ENCODE measurements at regions not wholly inside any gene's neighbourhood (a gene's known extent, or its start where the extent isn't known, plus 50 kb on each side); places are given as distances from the start of the nearest gene placed in this dataset.

DNA sequence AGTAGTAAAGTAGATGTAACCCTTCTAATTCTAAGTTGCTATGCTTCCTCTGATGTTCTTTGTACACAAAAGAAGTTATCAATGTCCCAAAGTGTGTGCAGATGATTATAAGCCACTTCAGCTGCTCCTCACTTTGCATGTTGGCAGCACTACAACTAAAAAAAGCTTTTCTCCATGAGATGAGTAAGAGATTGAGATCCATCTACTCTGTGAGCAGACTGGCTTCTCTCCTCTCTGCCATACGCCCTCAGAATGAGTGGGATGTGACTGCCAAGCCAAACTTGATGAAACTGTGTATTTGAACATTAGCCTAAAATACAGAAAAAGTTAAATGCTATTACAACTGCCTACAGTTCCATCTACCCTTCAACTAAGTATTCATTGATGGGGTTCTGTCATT, 102.9 kb upstream of the ETV1 start:
- TF ChIP-seq, protein P1, sequence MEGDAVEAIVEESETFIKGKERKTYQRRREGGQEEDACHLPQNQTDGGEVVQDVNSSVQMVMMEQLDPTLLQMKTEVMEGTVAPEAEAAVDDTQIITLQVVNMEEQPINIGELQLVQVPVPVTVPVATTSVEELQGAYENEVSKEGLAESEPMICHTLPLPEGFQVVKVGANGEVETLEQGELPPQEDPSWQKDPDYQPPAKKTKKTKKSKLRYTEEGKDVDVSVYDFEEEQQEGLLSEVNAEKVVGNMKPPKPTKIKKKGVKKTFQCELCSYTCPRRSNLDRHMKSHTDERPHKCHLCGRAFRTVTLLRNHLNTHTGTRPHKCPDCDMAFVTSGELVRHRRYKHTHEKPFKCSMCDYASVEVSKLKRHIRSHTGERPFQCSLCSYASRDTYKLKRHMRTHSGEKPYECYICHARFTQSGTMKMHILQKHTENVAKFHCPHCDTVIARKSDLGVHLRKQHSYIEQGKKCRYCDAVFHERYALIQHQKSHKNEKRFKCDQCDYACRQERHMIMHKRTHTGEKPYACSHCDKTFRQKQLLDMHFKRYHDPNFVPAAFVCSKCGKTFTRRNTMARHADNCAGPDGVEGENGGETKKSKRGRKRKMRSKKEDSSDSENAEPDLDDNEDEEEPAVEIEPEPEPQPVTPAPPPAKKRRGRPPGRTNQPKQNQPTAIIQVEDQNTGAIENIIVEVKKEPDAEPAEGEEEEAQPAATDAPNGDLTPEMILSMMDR (IDR thresholded peaks at IDR 0.05; ENCODE audit: borderline replicate concordance) = no peak
- no peak overlapping the region for H3K27ac ChIP-seq (replicated peaks)
- intact Hi-C loops (cut with micrococcal nuclease) = no loop called here

DNA sequence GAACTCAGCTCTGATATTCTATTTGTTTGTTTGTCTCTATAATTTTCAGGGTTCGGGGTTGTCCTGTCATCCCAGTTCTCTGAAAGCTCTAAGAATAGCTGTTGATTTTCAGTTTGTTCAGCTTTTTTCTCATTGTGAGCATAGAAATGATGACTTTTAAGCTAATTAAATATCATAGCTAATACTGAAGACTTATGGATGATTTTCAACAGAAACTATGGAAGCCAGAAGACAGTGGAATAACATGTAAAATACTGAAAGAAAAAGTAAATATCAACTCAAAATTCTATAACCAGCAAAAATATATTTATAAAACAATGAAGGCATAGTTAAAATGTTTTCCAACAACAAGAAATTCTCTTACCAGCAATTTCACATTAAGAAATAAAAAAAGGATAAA, 96.4 kb upstream of the ETV1 start:
- no peaks in the 10 kb centered on the region for H3K27me3 ChIP-seq (ENCODE audit: low read depth)
- no peak overlapping the region for H3K27ac ChIP-seq (replicated peaks)
- H3K4me3 ChIP-seq = no peak overlapping the region
- no peaks in the 10 kb centered on the region for H3K36me3 ChIP-seq
- H3K4me1 ChIP-seq = no peaks in the 10 kb centered on the region
- no peak for DNase-seq
- TF ChIP-seq, protein P1 (IDR thresholded peaks at IDR 0.05; ENCODE audit: borderline replicate concordance) = no peak
- intact Hi-C loops (cut with micrococcal nuclease) = no loop called here
- H3K9me3 ChIP-seq (replicated peaks) = peaks cover 33% of the 10 kb centered on the region

More for the DNA sequence above, 102.9 kb upstream of the ETV1 start:
- no peaks in the 10 kb centered on the region for H3K36me3 ChIP-seq
- no peak overlapping the region for H3K4me3 ChIP-seq
- no peaks in the 10 kb centered on the region for H3K27me3 ChIP-seq (ENCODE audit: low read depth)
- H3K9me3 ChIP-seq (replicated peaks) = no peaks in the 10 kb centered on the region
- DNase-seq = no peak
- no peaks in the 10 kb centered on the region for H3K4me1 ChIP-seq

DNA sequence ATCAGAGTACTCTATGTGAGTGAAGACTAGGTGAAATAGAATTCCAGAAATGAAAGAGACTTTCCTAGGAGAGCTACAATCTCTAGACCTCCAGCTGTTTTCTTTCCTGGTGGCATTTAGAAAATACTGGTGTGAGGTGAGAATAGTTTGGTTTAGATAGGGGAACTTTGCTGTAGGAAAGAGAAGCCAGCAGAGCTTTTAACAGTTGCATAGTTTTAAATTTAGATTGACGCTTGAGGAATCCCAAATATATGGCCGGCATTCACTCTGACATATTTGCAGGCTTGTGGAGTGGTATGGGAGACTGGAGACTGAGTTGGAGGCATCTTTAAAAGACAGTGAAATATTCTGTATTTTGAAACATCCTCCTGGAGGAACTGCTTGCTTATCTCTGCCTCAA, 94.3 kb upstream of the ETV1 start:
- Histone ChIP-seq H3K27me3 (ENCODE audit: low read depth) (no peaks in the 10 kb centered on the region), H3K27ac (replicated peaks) (no peak overlapping the region), H3K4me3 (no peak overlapping the region), H3K36me3 (no peaks in the 10 kb centered on the region), H3K4me1 (no peaks in the 10 kb centered on the region), H3K9me3 (replicated peaks) (peaks cover 33% of the 10 kb centered on the region)
- TF ChIP-seq, protein P1 (IDR thresholded peaks at IDR 0.05; ENCODE audit: borderline replicate concordance) = no peak
- DNase-seq = no peak
- intact Hi-C loops (cut with micrococcal nuclease) = no loop called here

DNA sequence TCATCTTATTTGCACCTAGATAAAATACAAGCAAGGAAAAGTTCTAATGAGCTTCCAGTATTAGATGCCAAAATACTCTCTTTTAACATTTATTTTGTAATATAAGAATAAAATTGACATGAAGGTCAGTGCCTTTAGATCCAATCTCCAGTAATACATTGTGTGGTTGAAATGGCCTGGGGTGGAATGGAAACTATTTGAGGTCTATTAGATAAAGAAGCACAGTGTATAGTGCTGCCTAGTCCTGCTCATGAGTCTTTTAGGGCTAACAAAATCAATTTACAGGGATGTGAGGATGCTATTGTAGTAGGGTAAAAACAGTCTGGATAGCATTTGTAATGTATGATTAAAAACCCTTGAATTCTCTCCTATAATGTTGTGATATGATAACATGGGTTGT, 84.5 kb upstream of the ETV1 start:
- peaks cover 18% of the 10 kb centered on the region for H3K4me1 ChIP-seq
- intact Hi-C loops (cut with micrococcal nuclease) = no loop called here
- TF ChIP-seq, protein P1 (IDR thresholded peaks at IDR 0.05; ENCODE audit: borderline replicate concordance) = no peak
- H3K4me3 ChIP-seq = no peak overlapping the region
- peak overlapping the region; percentile 55 for H3K27ac ChIP-seq (replicated peaks)
- DNase-seq = no peak
- no peaks in the 10 kb centered on the region for H3K9me3 ChIP-seq (replicated peaks)
- no peaks in the 10 kb centered on the region for H3K27me3 ChIP-seq (ENCODE audit: low read depth)
- no peaks in the 10 kb centered on the region for H3K36me3 ChIP-seq

DNA sequence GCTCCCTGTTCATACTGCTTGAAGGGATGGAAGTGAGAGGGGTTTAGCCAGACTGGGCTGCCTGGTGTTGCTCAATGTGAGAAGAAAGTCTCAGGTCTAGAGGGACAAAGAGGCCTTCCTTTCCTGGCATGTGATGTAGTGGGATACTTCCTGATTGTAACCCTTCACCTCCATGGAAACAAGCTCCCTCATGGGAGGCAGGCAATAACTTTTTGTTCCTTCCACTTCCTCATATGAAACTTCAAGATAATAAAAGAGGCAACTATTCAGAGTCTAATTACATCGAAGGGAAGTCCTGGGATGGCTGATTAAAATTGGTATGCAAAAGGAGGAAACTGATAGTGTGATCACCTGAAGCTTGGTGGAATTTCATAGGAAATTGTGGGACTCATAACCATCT, 84.1 kb upstream of the ETV1 start:
- Histone ChIP-seq H3K27me3 (ENCODE audit: low read depth) (no peaks in the 10 kb centered on the region), H3K9me3 (replicated peaks) (no peaks in the 10 kb centered on the region), H3K4me3 (no peak overlapping the region), H3K36me3 (no peaks in the 10 kb centered on the region), H3K4me1 (peaks cover 18% of the 10 kb centered on the region), H3K27ac (replicated peaks) (peak overlapping the region; percentile 55)
- TF ChIP-seq, protein P1 (IDR thresholded peaks at IDR 0.05; ENCODE audit: borderline replicate concordance) = no peak
- no peak for DNase-seq
- intact Hi-C loops (cut with micrococcal nuclease) = no loop called here

DNA sequence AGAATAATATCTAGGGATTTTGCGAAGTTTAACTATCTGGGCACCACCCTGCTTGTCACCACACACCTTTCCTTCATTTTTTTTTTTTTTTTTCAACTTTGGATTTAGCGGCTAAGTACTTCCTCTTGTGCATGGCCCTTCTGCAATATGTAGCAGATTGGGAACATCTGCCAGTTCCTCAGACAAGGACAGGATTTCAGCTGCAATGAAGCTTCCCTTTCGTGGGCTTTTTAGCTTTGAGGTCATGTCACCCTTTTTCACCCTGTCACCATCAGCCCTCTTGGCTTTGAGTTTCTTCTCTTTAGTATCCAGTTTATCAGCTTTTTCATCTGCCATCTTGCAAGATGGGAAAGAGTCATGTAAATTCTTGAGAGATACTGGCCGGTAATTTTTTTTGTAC, 81.6 kb upstream of the ETV1 start:
- TF ChIP-seq, protein P1 (IDR thresholded peaks at IDR 0.05; ENCODE audit: borderline replicate concordance) = no peak
- no peaks in the 10 kb centered on the region for H3K27me3 ChIP-seq (ENCODE audit: low read depth)
- no peak overlapping the region for H3K4me3 ChIP-seq
- no peaks in the 10 kb centered on the region for H3K36me3 ChIP-seq
- H3K27ac ChIP-seq (replicated peaks) = no peak overlapping the region
- no peak for DNase-seq
- peaks cover 18% of the 10 kb centered on the region for H3K4me1 ChIP-seq
- no peaks in the 10 kb centered on the region for H3K9me3 ChIP-seq (replicated peaks)
- intact Hi-C loops (cut with micrococcal nuclease) = no loop called here
